PC-9 (cell line): ENCODE measurements at regions not wholly inside any gene's neighbourhood (a gene's known extent, or its start where the extent isn't known, plus 50 kb on each side); places are given as distances from the start of the nearest gene placed in this dataset.
A peak's percentile ranks its signal among the peaks of the same experiment; 100 is the strongest.

ENCODE experiments used
- BruUV-seq: library from RNA; stranded (reverse); fragments of 400-500 nt; replicated peaks from 2 replicates; lab custom pipeline; 2021; lab: Mats Ljungman, UMichigan
- CTCF ChIA-PET: fragments of 300-600 bp; sonication (Branson Sonifier 250); formaldehyde crosslinking; loops from one replicate; lab custom pipeline; 2022; ENCODE audit warnings: antibody characterized with exemption; lab: Charles Lee
- POLR2A ChIA-PET: fragments of 300-600 bp; sonication (Branson Sonifier 250); formaldehyde crosslinking; loops from one replicate; lab custom pipeline; 2022; ENCODE audit warnings: antibody characterized with exemption; ENCODE audit not compliant: unreplicated experiment; lab: Charles Lee
- DNase-seq, 2 experiments: peaks; one replicate each; pipeline versions ENCODE4 v3.0.0 to v3.0.0-alpha.2; 2015 to 2022; ENCODE audit warnings: mixed read lengths in 1 of 2
- H2AFZ ChIP-seq: fragments of 200-600 bp; sonication (generic); 2 replicates; pipeline ENCODE4 v1.8.1; 2017; ENCODE audit warnings: antibody characterized with exemption
- H3F3A ChIP-seq: fragments of 200-600 bp; sonication (generic); 2 replicates; pipeline ENCODE4 v1.8.1; 2017; ENCODE audit warnings: antibody characterized with exemption, mild to moderate bottlenecking, low read depth; ENCODE audit not compliant: insufficient read depth
- H3K27ac ChIP-seq: fragments of 200-600 bp; sonication (generic); 2 replicates; pipeline ENCODE4 v1.6.1; 2016; ENCODE audit warnings: mixed run types
- H3K27me3 ChIP-seq: fragments of 200-600 bp; sonication (generic); 2 replicates; pipeline ENCODE4 v1.6.1; 2016; ENCODE audit warnings: low read depth, mixed run types; ENCODE audit not compliant: insufficient read depth
- H3K36me3 ChIP-seq: fragments of 200-600 bp; sonication (generic); 2 replicates; pipeline ENCODE4 v1.6.1; 2016; ENCODE audit warnings: low read depth, mixed run types
- H3K4me1 ChIP-seq: fragments of 200-600 bp; sonication (generic); replicated peaks from 2 replicates; pipeline ENCODE4 v1.6.1; 2016; ENCODE audit warnings: mixed run types; ENCODE audit not compliant: insufficient read depth
- H3K4me2 ChIP-seq: fragments of 200-600 bp; sonication (generic); 2 replicates; pipeline ENCODE4 v1.6.1; 2017; ENCODE audit warnings: mixed run types
- H3K4me3 ChIP-seq: fragments of 200-600 bp; sonication (generic); 2 replicates; pipeline ENCODE4 v1.6.1; 2016; ENCODE audit warnings: mixed run types
- H3K79me2 ChIP-seq: fragments of 200-600 bp; sonication (generic); 2 replicates; pipeline ENCODE4 v1.6.1; 2017; ENCODE audit warnings: low read depth, mixed run types
- H3K9me2 ChIP-seq: fragments of 200-600 bp; sonication (generic); 2 replicates; pipeline ENCODE4 v1.8.1; 2017; ENCODE audit warnings: mild to moderate bottlenecking; ENCODE audit not compliant: insufficient read depth
- H3K9me3 ChIP-seq: fragments of 200-600 bp; sonication (generic); 2 replicates; pipeline ENCODE4 v1.8.1; 2016; ENCODE audit warnings: low read depth; ENCODE audit not compliant: insufficient read depth
- H4K20me1 ChIP-seq: fragments of 200-600 bp; sonication (generic); 2 replicates; pipeline ENCODE4 v1.8.1; 2017; ENCODE audit not compliant: insufficient read depth
- EZH2 ChIP-seq: fragments of 200-600 bp; sonication (generic); IDR thresholded peaks from 2 replicates; pipeline ENCODE4 v1.8.0; 2017; ENCODE audit warnings: antibody characterized with exemption, low read depth
- intact Hi-C: fragments of 100-400 bp; cut with micrococcal nuclease; formaldehyde crosslinking; loops from one replicate; pipeline ENCODE4 v1.10.0; 2022; ENCODE audit not compliant: unreplicated experiment
- TF ChIP-seq, protein P1 (sequence below): fragments of 200-600 bp; sonication (generic); conservative IDR thresholded peaks from 2 replicates; pipeline ENCODE4 v1.6.1; 2017; ENCODE audit warnings: mixed run types, antibody characterized with exemption, mild to moderate bottlenecking, moderate library complexity

- intact Hi-C loops, result no loop called here
- no peak for DNase-seq
- Histone ChIP-seq H2AFZ (no peak overlapping the region), H3K4me3 (no peak overlapping the region), H3K27ac (0 out of 2 replicates have a peak overlapping the region, but pooled peaks have one; percentile 99), H3K27me3 (no peaks in the 10 kb centered on the region), H3F3A (peaks cover 67% of the 10 kb centered on the region), H3K4me1 (peaks cover 84% of the 10 kb centered on the region), H3K9me2 (no peaks in the 10 kb centered on the region), H3K36me3 (no peaks in the 10 kb centered on the region), H3K9me3 (no peaks in the 10 kb centered on the region), H4K20me1 (no peaks in the 10 kb centered on the region), H3K4me2 (no peak overlapping the region), H3K79me2 (peaks cover 7% of the 10 kb centered on the region; the same call in 1 of the 2 replicates)
- BruUV-seq, result no TSS peak
- ChIA-PET CTCF (no interaction called here), POLR2A (no interaction called here)
- no peak for TF ChIP-seq EZH2
- TF ChIP-seq, protein P1, sequence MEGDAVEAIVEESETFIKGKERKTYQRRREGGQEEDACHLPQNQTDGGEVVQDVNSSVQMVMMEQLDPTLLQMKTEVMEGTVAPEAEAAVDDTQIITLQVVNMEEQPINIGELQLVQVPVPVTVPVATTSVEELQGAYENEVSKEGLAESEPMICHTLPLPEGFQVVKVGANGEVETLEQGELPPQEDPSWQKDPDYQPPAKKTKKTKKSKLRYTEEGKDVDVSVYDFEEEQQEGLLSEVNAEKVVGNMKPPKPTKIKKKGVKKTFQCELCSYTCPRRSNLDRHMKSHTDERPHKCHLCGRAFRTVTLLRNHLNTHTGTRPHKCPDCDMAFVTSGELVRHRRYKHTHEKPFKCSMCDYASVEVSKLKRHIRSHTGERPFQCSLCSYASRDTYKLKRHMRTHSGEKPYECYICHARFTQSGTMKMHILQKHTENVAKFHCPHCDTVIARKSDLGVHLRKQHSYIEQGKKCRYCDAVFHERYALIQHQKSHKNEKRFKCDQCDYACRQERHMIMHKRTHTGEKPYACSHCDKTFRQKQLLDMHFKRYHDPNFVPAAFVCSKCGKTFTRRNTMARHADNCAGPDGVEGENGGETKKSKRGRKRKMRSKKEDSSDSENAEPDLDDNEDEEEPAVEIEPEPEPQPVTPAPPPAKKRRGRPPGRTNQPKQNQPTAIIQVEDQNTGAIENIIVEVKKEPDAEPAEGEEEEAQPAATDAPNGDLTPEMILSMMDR, result no peak
Observed at GRCh38 chr10:29809383-29809782, 174.6 kb upstream of the SVIL start.

DNA sequence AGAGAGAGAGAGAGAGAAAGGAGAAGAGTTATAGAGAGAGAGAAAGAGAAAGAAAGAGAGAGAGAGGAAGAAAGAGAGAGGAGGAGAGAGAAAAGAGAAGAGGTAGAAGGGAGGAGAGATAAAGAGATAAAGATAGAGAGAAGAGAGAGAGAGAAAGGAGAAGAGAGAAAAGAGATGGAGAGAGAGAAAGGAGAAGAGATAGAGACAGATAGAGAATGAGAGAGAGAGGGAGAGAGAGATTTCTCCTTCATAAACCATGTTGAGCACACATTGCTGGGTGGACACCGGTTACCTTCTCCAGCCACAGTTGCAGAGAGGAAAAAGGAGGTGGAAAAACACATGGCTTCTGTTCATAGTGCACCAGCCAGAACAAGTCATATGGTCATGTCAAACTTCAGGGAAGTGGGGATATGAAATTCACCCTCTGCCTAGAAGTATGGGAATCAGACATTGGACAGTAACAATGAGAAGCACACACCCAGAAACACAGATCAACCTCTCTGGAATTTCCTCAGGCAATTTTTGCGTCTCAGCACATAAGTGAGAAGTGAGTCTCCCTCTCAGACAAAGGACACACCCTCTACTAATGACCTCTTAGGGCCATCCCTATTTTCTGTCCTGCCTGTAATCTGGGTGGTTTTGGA, 172.5 kb upstream of the SVIL start:
- ChIA-PET POLR2A (interaction anchor here (0.6 kb wide), 1 partner anchor 119 kb away, joined by 3 read pairs; no protein-coding TSS in a partner anchor), CTCF (no interaction called here)
- Histone ChIP-seq H2AFZ (no peak overlapping the region), H3K27me3 (no peaks in the 10 kb centered on the region), H3F3A (peaks cover 72% of the 10 kb centered on the region), H3K4me1 (peaks cover 90% of the 10 kb centered on the region), H3K9me2 (no peaks in the 10 kb centered on the region), H3K36me3 (no peaks in the 10 kb centered on the region), H3K79me2 (peaks cover 7% of the 10 kb centered on the region; the same call in 1 of the 2 replicates), H4K20me1 (no peaks in the 10 kb centered on the region), H3K27ac (peak overlapping the region; percentile 100), H3K9me3 (no peaks in the 10 kb centered on the region), H3K4me3 (no peak overlapping the region), H3K4me2 (peak overlapping the region; percentile 77)
- intact Hi-C loops, result loop anchor here (1.0 kb wide), 1 partner anchor 55 kb away; no protein-coding TSS in a partner anchor
- DNase-seq, result peak; percentile 68 to 97
- no TSS peak for BruUV-seq
- TF ChIP-seq, protein P1, result no peak
- no peak for TF ChIP-seq EZH2

DNA sequence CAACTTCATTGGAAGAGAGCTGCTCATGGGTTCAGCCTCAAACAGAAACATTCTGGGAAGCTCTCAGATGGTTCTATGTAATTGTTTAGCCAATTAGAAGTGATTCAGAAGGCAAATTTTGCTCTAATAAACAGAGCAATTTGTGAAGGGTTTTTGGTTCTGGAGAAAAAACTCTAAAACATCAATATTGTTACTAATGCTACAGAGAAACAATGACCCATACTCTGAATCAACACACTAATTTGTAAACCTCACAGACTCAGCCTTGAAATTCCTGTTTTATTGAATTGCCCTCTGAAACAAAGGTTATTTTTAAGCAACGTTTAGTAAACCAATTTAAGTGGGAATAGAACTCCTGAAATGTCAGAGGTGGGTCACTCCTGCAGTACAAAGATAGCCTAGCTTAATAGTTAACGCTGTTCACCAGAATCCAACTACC, 171.6 kb upstream of the SVIL start:
- Histone ChIP-seq H3K4me2 (peak overlapping the region; percentile 77), H3F3A (peaks cover 63% of the 10 kb centered on the region), H2AFZ (no peak overlapping the region), H3K9me3 (no peaks in the 10 kb centered on the region), H3K4me3 (no peak overlapping the region), H4K20me1 (no peaks in the 10 kb centered on the region), H3K27ac (peak overlapping the region; percentile 100), H3K4me1 (peaks cover 87% of the 10 kb centered on the region), H3K79me2 (peaks cover 7% of the 10 kb centered on the region; the same call in 1 of the 2 replicates), H3K9me2 (no peaks in the 10 kb centered on the region), H3K27me3 (no peaks in the 10 kb centered on the region), H3K36me3 (no peaks in the 10 kb centered on the region)
- POLR2A ChIA-PET, result interaction anchor here (0.7 kb wide), 1 partner anchor 59 kb away, joined by 3 read pairs; no protein-coding TSS in a partner anchor
- CTCF ChIA-PET, result no interaction called here
- TSS peak; percentile 29 for BruUV-seq
- intact Hi-C loops, result no loop called here
- TF ChIP-seq EZH2, result no peak
- TF ChIP-seq, protein P1, result no peak
- peak in 1 of 2 experiments; percentile 39 for DNase-seq
